ENCODE measurements at regions not wholly inside any gene's neighbourhood (a gene's known extent, or its start where the extent isn't known, plus 50 kb on each side); places are given as distances from the start of the nearest gene placed in this dataset.

- TF ChIP-seq, protein P1, sequence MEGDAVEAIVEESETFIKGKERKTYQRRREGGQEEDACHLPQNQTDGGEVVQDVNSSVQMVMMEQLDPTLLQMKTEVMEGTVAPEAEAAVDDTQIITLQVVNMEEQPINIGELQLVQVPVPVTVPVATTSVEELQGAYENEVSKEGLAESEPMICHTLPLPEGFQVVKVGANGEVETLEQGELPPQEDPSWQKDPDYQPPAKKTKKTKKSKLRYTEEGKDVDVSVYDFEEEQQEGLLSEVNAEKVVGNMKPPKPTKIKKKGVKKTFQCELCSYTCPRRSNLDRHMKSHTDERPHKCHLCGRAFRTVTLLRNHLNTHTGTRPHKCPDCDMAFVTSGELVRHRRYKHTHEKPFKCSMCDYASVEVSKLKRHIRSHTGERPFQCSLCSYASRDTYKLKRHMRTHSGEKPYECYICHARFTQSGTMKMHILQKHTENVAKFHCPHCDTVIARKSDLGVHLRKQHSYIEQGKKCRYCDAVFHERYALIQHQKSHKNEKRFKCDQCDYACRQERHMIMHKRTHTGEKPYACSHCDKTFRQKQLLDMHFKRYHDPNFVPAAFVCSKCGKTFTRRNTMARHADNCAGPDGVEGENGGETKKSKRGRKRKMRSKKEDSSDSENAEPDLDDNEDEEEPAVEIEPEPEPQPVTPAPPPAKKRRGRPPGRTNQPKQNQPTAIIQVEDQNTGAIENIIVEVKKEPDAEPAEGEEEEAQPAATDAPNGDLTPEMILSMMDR (IDR thresholded peaks at IDR 0.05) = no peak
- no peak for TF ChIP-seq ZFX (IDR thresholded peaks at IDR 0.05; ENCODE audit: borderline replicate concordance)
- H3K27ac ChIP-seq = no peak overlapping the region
Measured at GRCh38 chrX:45306794-45307193, 106.1 kb upstream of the DIPK2B start.

DNA sequence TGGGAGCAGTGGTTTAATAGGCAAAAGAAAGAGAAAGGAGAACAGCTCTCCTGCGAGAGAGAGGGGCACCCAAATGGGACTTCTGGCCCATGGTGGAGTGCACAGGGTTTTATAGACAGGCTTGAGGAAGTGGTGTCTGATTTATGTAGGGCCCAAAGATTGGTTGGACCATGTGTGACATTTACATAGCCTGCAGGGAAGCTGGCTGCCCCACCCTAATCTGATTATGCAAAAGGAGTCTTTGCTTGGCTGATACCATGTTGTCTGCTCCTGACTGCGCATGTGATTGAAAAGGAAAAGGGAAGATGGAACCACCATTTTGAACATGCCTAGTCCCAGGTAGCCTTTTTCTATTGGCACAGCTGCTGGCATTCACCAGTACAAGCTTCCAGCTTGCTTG is 100.0 kb upstream of the DIPK2B start:
- H3K27ac ChIP-seq = no peak overlapping the region
- TF ChIP-seq, protein P1 (IDR thresholded peaks at IDR 0.05) = no peak
- no peak for TF ChIP-seq ZFX (IDR thresholded peaks at IDR 0.05; ENCODE audit: borderline replicate concordance)

- no peak overlapping the region for H3K27ac ChIP-seq
- TF ChIP-seq ZFX (IDR thresholded peaks at IDR 0.05; ENCODE audit: borderline replicate concordance) = no peak
- TF ChIP-seq, protein P1 (IDR thresholded peaks at IDR 0.05) = no peak
Measured at GRCh38 chrX:45295259-45295986, 94.7 kb upstream of the DIPK2B start.

DNA sequence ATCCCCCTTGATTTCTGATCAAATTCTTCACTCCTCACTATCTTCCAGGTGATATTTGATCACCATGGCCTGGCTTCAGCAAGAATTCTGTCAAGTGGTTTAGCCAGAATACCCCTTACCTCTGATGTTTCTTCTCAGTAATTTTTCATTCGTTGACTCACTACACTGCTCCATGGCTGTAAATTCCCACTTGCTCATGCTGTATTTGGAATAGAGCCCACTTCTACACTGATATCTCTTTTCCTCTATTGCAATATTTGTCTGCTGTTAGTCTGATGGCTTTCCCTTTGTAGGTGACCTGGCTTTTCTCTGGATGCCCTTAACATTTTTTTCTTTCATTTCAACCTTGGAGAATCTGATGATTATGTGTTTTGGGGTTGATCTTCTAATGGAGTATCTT is 73.9 kb upstream of the DIPK2B start:
- TF ChIP-seq, protein P1 (IDR thresholded peaks at IDR 0.05) = no peak
- no peak for TF ChIP-seq ZFX (IDR thresholded peaks at IDR 0.05; ENCODE audit: borderline replicate concordance)
- no peak overlapping the region for H3K27ac ChIP-seq

- no peak overlapping the region for H3K27ac ChIP-seq
- TF ChIP-seq, protein P1 (IDR thresholded peaks at IDR 0.05) = no peak
- no peak for TF ChIP-seq ZFX (IDR thresholded peaks at IDR 0.05; ENCODE audit: borderline replicate concordance)
Measured at GRCh38 chrX:45267007-45267406, 66.3 kb upstream of the DIPK2B start.

- TF ChIP-seq, protein P1 (IDR thresholded peaks at IDR 0.05) = no peak
- no peak for TF ChIP-seq ZFX (IDR thresholded peaks at IDR 0.05; ENCODE audit: borderline replicate concordance)
- no peak overlapping the region for H3K27ac ChIP-seq
Measured at GRCh38 chrX:45266456-45266855, 65.8 kb upstream of the DIPK2B start.

GRCh38 chrX:45264865-45265264 is 64.2 kb upstream of the DIPK2B start:
- H3K27ac ChIP-seq = no peak overlapping the region

More at GRCh38 chrX:45264865-45265264, 64.2 kb upstream of the DIPK2B start:
- no peak for TF ChIP-seq ZFX (IDR thresholded peaks at IDR 0.05; ENCODE audit: borderline replicate concordance)
- TF ChIP-seq, protein P1 (IDR thresholded peaks at IDR 0.05) = no peak
